Nephron progenitor cell (in vitro differentiated cells): ENCODE measurements at regions not wholly inside any gene's neighbourhood (a gene's known extent, or its start where the extent isn't known, plus 50 kb on each side); places are given as distances from the start of the nearest gene placed in this dataset.
"Not testable (repeated sequence)": the region's sequence is repeated elsewhere in the genome, so short reads cannot be mapped to it uniquely, and the experiment has no call there.

Experiments
- DNase-seq: peaks from one replicate; pipeline ENCODE4 v3.0.0; 2021
- H3K27ac Mint-ChIP-seq: 2 replicates; pipeline ENCODE4 v1.8.0; 2021; ENCODE audit warnings: mild to moderate bottlenecking, moderate library complexity, mixed read lengths
- H3K27me3 Mint-ChIP-seq: 2 replicates; pipeline ENCODE4 v1.8.0; 2021; ENCODE audit warnings: mild to moderate bottlenecking, low read depth, mixed read lengths; ENCODE audit not compliant: poor library complexity
- H3K36me3 Mint-ChIP-seq: 2 replicates; pipeline ENCODE4 v1.8.0; 2021; ENCODE audit warnings: low read depth, mixed read lengths
- H3K4me1 Mint-ChIP-seq: 2 replicates; pipeline ENCODE4 v1.8.0; 2021; ENCODE audit warnings: mixed read lengths
- H3K4me3 Mint-ChIP-seq: 2 replicates; pipeline ENCODE4 v1.8.0; 2021; ENCODE audit warnings: mild to moderate bottlenecking, moderate library complexity, mixed read lengths
- H3K9me3 Mint-ChIP-seq: 2 replicates; pipeline ENCODE4 v1.8.0; 2021; ENCODE audit warnings: mild to moderate bottlenecking, moderate library complexity, mixed read lengths
- TF ChIP-seq, protein P1 (sequence below): fragments of 200-600 bp; sonication (generic); IDR thresholded peaks from 2 replicates; pipeline ENCODE4 v1.5.0; 2021; ENCODE audit warnings: antibody characterized with exemption

DNA sequence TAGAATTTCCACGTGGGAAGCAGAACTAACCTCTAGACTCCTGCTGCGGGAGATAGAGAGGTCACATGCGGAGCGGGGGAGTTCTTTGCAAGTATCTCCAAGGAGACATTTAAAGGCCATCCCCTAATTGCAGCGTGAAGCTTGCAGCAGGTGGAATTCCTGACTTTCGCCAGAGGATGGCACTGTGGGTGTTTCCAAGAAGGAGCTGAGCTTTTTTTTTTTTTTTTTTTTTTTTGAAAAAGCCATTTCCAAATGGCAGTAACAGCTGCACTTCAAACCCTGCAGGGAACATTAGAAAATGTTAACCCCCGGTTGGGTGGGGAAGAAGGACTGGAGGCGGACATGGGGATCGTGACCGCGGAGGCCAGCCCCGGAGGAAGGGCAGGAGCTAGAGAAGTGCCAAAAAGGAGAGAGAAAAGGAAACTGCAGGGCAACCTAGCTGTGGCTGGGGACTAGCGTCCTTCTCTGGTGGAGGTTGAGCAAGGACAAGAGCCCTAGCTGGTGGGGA, 487.7 kb downstream of the TYW1 start:
- H3K36me3 Mint-ChIP-seq = no peaks in the 10 kb centered on the region
- peaks cover 41% of the 10 kb centered on the region for H3K27me3 Mint-ChIP-seq
- TF ChIP-seq, protein P1, sequence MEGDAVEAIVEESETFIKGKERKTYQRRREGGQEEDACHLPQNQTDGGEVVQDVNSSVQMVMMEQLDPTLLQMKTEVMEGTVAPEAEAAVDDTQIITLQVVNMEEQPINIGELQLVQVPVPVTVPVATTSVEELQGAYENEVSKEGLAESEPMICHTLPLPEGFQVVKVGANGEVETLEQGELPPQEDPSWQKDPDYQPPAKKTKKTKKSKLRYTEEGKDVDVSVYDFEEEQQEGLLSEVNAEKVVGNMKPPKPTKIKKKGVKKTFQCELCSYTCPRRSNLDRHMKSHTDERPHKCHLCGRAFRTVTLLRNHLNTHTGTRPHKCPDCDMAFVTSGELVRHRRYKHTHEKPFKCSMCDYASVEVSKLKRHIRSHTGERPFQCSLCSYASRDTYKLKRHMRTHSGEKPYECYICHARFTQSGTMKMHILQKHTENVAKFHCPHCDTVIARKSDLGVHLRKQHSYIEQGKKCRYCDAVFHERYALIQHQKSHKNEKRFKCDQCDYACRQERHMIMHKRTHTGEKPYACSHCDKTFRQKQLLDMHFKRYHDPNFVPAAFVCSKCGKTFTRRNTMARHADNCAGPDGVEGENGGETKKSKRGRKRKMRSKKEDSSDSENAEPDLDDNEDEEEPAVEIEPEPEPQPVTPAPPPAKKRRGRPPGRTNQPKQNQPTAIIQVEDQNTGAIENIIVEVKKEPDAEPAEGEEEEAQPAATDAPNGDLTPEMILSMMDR = peak; percentile 86
- DNase-seq = peak; percentile 76
- peak overlapping the region; percentile 74 for H3K4me3 Mint-ChIP-seq
- H3K27ac Mint-ChIP-seq = peak overlapping the region; percentile 73
- peaks cover 3% of the 10 kb centered on the region for H3K9me3 Mint-ChIP-seq
- H3K4me1 Mint-ChIP-seq = peaks cover 15% of the 10 kb centered on the region

DNA sequence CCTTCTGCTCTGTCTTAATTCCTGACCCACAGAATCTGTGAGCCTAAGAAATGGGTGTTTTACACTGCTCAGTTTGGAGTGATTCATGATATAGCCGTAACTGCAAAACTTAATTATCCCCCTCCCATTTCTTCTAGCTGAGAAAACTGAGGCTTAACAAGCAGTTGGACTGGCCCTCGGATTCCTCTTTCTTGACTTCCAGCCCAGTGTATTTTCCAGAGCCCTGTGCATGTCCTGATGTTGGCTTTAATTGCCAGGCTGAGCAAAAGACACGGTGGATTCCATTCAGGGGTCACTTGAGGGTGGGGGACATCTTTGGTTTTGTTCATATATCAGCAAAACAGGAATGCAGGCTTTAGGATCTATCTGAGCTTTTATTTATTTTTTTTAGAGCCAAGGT, 489.8 kb downstream of the TYW1 start:
- H3K27ac Mint-ChIP-seq = no peak overlapping the region
- H3K9me3 Mint-ChIP-seq = peaks cover 8% of the 10 kb centered on the region
- no peak for DNase-seq
- TF ChIP-seq, protein P1 = no peak
- H3K4me3 Mint-ChIP-seq = no peak overlapping the region
- no peaks in the 10 kb centered on the region for H3K36me3 Mint-ChIP-seq
- H3K4me1 Mint-ChIP-seq = peaks cover 15% of the 10 kb centered on the region
- H3K27me3 Mint-ChIP-seq = peaks cover 48% of the 10 kb centered on the region

DNA sequence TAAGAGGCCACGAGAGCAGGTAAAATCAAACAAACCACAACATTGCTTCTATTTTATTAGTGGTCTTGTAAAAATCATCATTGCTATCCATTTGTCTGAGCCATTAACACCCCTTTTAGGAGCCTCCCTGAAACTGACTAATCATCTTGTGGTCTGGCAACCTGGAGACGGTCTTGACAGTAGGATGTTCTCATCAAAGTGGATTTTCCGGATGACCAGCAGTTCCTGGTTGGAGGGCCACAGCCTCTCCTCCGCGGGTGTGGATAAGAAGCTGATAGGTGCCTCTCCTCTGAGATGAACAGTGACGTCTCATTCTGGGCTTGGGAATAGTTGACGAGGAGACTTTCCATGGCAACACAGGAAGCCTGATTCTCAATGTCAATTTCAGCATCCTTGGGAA, 490.7 kb downstream of the TYW1 start:
- H3K27me3 Mint-ChIP-seq = peaks cover 47% of the 10 kb centered on the region
- no peak overlapping the region for H3K4me3 Mint-ChIP-seq
- TF ChIP-seq, protein P1 = no peak
- peaks cover 14% of the 10 kb centered on the region for H3K9me3 Mint-ChIP-seq
- no peak overlapping the region for H3K27ac Mint-ChIP-seq
- peaks cover 15% of the 10 kb centered on the region for H3K4me1 Mint-ChIP-seq
- no peak for DNase-seq
- H3K36me3 Mint-ChIP-seq = no peaks in the 10 kb centered on the region

DNA sequence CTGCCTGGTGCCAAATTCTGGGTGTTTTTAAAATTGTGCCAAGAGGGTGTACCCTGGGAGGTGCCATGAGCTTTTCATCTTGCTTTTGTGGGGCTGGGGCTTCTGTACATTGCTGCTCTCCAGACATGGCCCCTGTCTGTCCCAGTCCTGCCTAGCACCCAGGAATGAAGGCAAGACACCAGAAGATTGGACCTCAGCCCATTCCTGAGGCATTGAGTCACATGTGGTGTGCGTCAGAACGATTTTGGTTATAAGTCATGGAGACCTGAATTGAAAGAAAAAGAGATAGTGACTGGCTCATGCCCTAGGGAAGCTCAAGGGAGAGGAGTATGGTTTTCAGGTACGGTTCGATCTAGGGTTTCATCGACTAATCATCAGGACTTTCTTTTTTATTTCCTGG, 493.2 kb downstream of the TYW1 start:
- no peak overlapping the region for H3K27ac Mint-ChIP-seq
- H3K27me3 Mint-ChIP-seq = peaks cover 45% of the 10 kb centered on the region
- H3K9me3 Mint-ChIP-seq = peaks cover 21% of the 10 kb centered on the region
- no peak overlapping the region for H3K4me3 Mint-ChIP-seq
- no peak for DNase-seq
- TF ChIP-seq, protein P1 = no peak
- H3K36me3 Mint-ChIP-seq = no peaks in the 10 kb centered on the region
- H3K4me1 Mint-ChIP-seq = peaks cover 4% of the 10 kb centered on the region

DNA sequence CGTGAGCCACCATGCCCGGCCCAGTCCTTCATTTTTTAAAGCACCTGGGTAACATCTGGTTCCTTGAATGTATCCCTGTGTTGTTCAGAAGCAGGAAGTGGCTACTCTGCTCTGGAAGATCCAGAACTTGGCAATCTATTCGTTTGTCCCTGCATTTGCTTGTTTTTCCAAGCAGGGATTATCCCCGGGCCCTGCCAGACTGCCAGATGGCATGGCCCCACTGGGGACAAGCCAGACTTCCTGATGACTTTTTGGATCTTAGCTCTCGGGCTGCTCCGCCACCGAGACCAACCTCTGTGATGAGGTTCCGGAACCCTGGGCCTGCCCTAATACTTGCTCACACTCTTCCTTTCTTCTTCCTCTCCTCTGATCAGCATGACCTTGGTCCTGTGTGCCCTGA, 496.7 kb downstream of the TYW1 start:
- TF ChIP-seq, protein P1 = no peak
- Mint-ChIP-seq H3K27ac (peak overlapping the region; percentile 8), H3K27me3 (peaks cover 30% of the 10 kb centered on the region), H3K9me3 (peaks cover 27% of the 10 kb centered on the region), H3K4me1 (peaks cover 18% of the 10 kb centered on the region), H3K36me3 (no peaks in the 10 kb centered on the region), H3K4me3 (no peak overlapping the region)
- no peak for DNase-seq

DNA sequence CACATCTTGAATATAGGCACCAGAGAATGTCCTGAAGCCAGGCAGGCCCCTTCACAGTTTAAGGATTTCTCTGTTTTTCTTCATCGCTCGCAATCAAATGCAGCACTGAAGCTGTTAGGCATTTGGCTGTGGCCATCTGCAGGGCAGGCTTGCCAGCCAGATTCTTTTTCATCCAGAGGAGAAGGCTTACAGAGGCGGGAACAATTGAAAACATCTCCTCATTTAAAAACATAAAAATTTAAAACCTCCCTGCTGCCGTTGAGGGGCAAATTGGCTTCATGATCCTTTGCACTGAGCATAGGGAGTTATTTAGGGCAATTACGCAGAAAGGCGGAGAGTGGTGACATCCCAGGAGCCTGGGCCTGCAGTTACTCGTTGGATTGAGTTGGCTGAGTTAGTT, 500.0 kb downstream of the TYW1 start:
- Mint-ChIP-seq H3K27me3 (peaks cover 15% of the 10 kb centered on the region), H3K27ac (peak overlapping the region; percentile 78)

DNA sequence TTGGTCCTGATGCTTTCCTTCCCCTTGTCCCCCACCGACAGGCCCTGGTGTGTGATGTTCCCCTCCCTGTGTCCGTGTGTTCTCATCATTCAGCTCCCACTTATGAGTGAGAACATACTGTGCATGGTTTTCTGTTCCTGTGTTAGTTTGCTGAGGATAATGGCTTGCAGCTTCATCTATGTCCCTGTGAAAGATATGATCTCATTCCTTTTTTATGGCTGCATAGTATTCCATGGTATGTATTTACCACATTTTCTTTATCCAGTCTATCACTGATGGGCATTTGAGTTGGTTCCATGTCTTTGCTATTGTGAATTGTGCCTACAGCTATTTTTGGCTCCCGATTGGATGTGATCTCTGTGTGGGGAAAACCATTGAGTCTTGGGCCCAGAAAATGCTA, 501.3 kb downstream of the TYW1 start:
- H3K9me3 Mint-ChIP-seq = peaks cover 24% of the 10 kb centered on the region
- not testable (repeated sequence) for H3K4me3 Mint-ChIP-seq, H3K36me3 Mint-ChIP-seq, DNase-seq, H3K27ac Mint-ChIP-seq
- H3K4me1 Mint-ChIP-seq = peaks cover 24% of the 10 kb centered on the region
- H3K27me3 Mint-ChIP-seq = peaks cover 12% of the 10 kb centered on the region

More for the DNA sequence above, 500.0 kb downstream of the TYW1 start:
- no peak for DNase-seq
- peaks cover 5% of the 10 kb centered on the region for H3K36me3 Mint-ChIP-seq
- H3K4me1 Mint-ChIP-seq = peaks cover 18% of the 10 kb centered on the region
- H3K9me3 Mint-ChIP-seq = peaks cover 34% of the 10 kb centered on the region
- TF ChIP-seq, protein P1 = no peak
- H3K4me3 Mint-ChIP-seq = no peak overlapping the region
